DOHH2 (cell line): ENCODE measurements at regions not wholly inside any gene's neighbourhood (a gene's known extent, or its start where the extent isn't known, plus 50 kb on each side); places are given as distances from the start of the nearest gene placed in this dataset.

Source experiments
- H3F3A ChIP-seq: fragments of 200-600 bp; sonication (generic), shearing (Covaris generic); 2 replicates; pipeline ENCODE4 v1.6.0; 2016; ENCODE audit warnings: antibody characterized with exemption, mild to moderate bottlenecking; ENCODE audit not compliant: control insufficient read depth, insufficient read depth
- H3K27ac ChIP-seq: fragments of 200-600 bp; sonication (generic); 2 replicates; pipeline ENCODE4 v1.5.1; 2014; ENCODE audit warnings: low read depth, mild to moderate bottlenecking, low read length, moderate library complexity
- H3K27me3 ChIP-seq: fragments of 200-600 bp; sonication (generic); 2 replicates; pipeline ENCODE4 v1.6.1; 2014; ENCODE audit warnings: mild to moderate bottlenecking, low read length, mixed read lengths; ENCODE audit not compliant: control insufficient read depth
- H3K36me3 ChIP-seq: fragments of 200-600 bp; sonication (generic); 2 replicates; pipeline ENCODE4 v1.6.1; 2014; ENCODE audit warnings: mild to moderate bottlenecking, low read length, moderate library complexity, mixed read lengths; ENCODE audit not compliant: control insufficient read depth
- H3K4me1 ChIP-seq: fragments of 200-600 bp; sonication (generic); 2 replicates; pipeline ENCODE4 v1.6.1; 2014; ENCODE audit warnings: mild to moderate bottlenecking, low read length, mixed read lengths; ENCODE audit not compliant: control insufficient read depth
- H3K4me2 ChIP-seq: fragments of 200-600 bp; sonication (generic); 2 replicates; pipeline ENCODE4 v1.6.0; 2014; ENCODE audit warnings: mild to moderate bottlenecking, low read length, moderate library complexity
- H3K4me3 ChIP-seq: fragments of 200-600 bp; sonication (generic); 2 replicates; pipeline ENCODE4 v1.5.1; 2014; ENCODE audit warnings: mild to moderate bottlenecking, low read length, mixed read lengths
- H3K79me2 ChIP-seq: fragments of 200-600 bp; sonication (generic); 2 replicates; pipeline ENCODE4 v1.6.1; 2014; ENCODE audit warnings: mild to moderate bottlenecking, low read length, mixed read lengths; ENCODE audit not compliant: control insufficient read depth
- H3K9me2 ChIP-seq: fragments of 200-600 bp; sonication (generic); replicated peaks from 2 replicates; pipeline ENCODE4 v1.6.1; 2014; ENCODE audit warnings: mild to moderate bottlenecking, low read length, mixed read lengths; ENCODE audit not compliant: control insufficient read depth
- H3K9me3 ChIP-seq: fragments of 200-600 bp; sonication (generic); 2 replicates; pipeline ENCODE4 v1.6.1; 2014; ENCODE audit warnings: antibody characterized with exemption, low read length, mixed read lengths; ENCODE audit not compliant: control insufficient read depth, insufficient read depth
- H4K20me1 ChIP-seq: fragments of 200-600 bp; sonication (generic); 2 replicates; pipeline ENCODE4 v1.6.0; 2014; ENCODE audit warnings: low read depth, mild to moderate bottlenecking, antibody characterized with exemption, low read length, moderate library complexity; ENCODE audit not compliant: control insufficient read depth, insufficient read depth
- CTCF ChIP-seq: fragments of 200-600 bp; sonication (generic); IDR thresholded peaks from one replicate; pipeline ENCODE4 v1.5.1; 2014; ENCODE audit warnings: antibody characterized with exemption, mild to moderate bottlenecking, low read depth, low read length; ENCODE audit not compliant: poor library complexity, severe bottlenecking
- EZH2phosphoT487 ChIP-seq: fragments of 200-600 bp; sonication (generic); IDR thresholded peaks from 2 replicates; pipeline ENCODE4 v1.6.1; 2017; ENCODE audit warnings: borderline replicate concordance, mild to moderate bottlenecking, antibody characterized with exemption, low read length, moderate library complexity, mixed read lengths

GRCh38 chr1:114339379-114339778 is 171.6 kb downstream of the TRIM33 start:
- Histone ChIP-seq H4K20me1 (no peaks in the 10 kb centered on the region), H3K4me3 (no peak overlapping the region), H3K79me2 (no peaks in the 10 kb centered on the region), H3F3A (no peaks in the 10 kb centered on the region), H3K9me3 (no peaks in the 10 kb centered on the region), H3K27ac (no peak overlapping the region), H3K4me2 (no peak overlapping the region), H3K36me3 (no peaks in the 10 kb centered on the region), H3K27me3 (peaks cover 16% of the 10 kb centered on the region), H3K4me1 (no peaks in the 10 kb centered on the region), H3K9me2 (no peaks in the 10 kb centered on the region)
- no peak for TF ChIP-seq EZH2phosphoT487
- no peak for TF ChIP-seq CTCF

- no peaks in the 10 kb centered on the region for H3K4me1 ChIP-seq
- no peaks in the 10 kb centered on the region for H3K36me3 ChIP-seq
- no peaks in the 10 kb centered on the region for H3K79me2 ChIP-seq
- no peak overlapping the region for H3K4me3 ChIP-seq
- H3F3A ChIP-seq = no peaks in the 10 kb centered on the region
- peaks cover 26% of the 10 kb centered on the region for H3K27me3 ChIP-seq
- H3K4me2 ChIP-seq = no peak overlapping the region
- H3K9me2 ChIP-seq = no peaks in the 10 kb centered on the region
- no peaks in the 10 kb centered on the region for H3K9me3 ChIP-seq
- TF ChIP-seq CTCF = no peak
- TF ChIP-seq EZH2phosphoT487 = no peak
- H3K27ac ChIP-seq = no peak overlapping the region
- no peaks in the 10 kb centered on the region for H4K20me1 ChIP-seq
Measured at GRCh38 chr1:114338191-114338890, 172.7 kb downstream of the TRIM33 start.

- Histone ChIP-seq H3K9me2 (no peaks in the 10 kb centered on the region), H4K20me1 (no peaks in the 10 kb centered on the region), H3K36me3 (no peaks in the 10 kb centered on the region), H3K4me2 (no peak overlapping the region), H3K9me3 (no peaks in the 10 kb centered on the region), H3F3A (no peaks in the 10 kb centered on the region), H3K27me3 (peaks cover 23% of the 10 kb centered on the region), H3K4me1 (no peaks in the 10 kb centered on the region), H3K79me2 (no peaks in the 10 kb centered on the region), H3K27ac (no peak overlapping the region), H3K4me3 (no peak overlapping the region)
- TF ChIP-seq CTCF = no peak
- TF ChIP-seq EZH2phosphoT487 = no peak
Measured at GRCh38 chr1:114337417-114337816, 173.6 kb downstream of the TRIM33 start.
